Muscle layer of colon (tissue), 2 donors: ENCODE measurements at regions not wholly inside any gene's neighbourhood (a gene's known extent, or its start where the extent isn't known, plus 50 kb on each side); places are given as distances from the start of the nearest gene placed in this dataset.
"Not testable (repeated sequence)": the region's sequence is repeated elsewhere in the genome, so short reads cannot be mapped to it uniquely, and the experiment has no call there.

Experiments
- H3K27ac ChIP-seq: one replicate; pipeline ENCODE4 v1.7.0; 2013; ENCODE audit warnings: low read depth, mild to moderate bottlenecking, low read length, moderate library complexity
- H3K27me3 ChIP-seq, 2 donors: one replicate each; pipeline ENCODE4 v1.7.0; 2013; ENCODE audit warnings: low read length in 2 of 2, mild to moderate bottlenecking in 2 of 2; ENCODE audit not compliant: insufficient read depth in 2 of 2, control insufficient read depth in 1 of 2
- H3K36me3 ChIP-seq: one replicate; pipeline ENCODE4 v1.7.0; 2013; ENCODE audit warnings: mild to moderate bottlenecking, low read length; ENCODE audit not compliant: insufficient read depth
- H3K4me1 ChIP-seq: one replicate; pipeline ENCODE4 v1.7.0; 2013; ENCODE audit warnings: mild to moderate bottlenecking, low read length; ENCODE audit not compliant: insufficient read depth
- H3K4me3 ChIP-seq, 2 donors: one replicate each; pipeline ENCODE4 v1.7.0; 2013; ENCODE audit warnings: low read length in 2 of 2, low read depth in 1 of 2, mild to moderate bottlenecking in 1 of 2, moderate library complexity in 1 of 2
- H3K9ac ChIP-seq: one replicate; pipeline ENCODE4 v1.7.0; 2013; ENCODE audit warnings: low read length
- H3K9me3 ChIP-seq: one replicate; pipeline ENCODE4 v1.7.0; 2013; ENCODE audit warnings: mild to moderate bottlenecking, low read length
- donor health status: abdominal sarcoma.
- donor health status: Adenocarcinoma of cecum.

GRCh38 chr5:102154791-102155605 is 141.1 kb downstream of the SLCO4C1 start:
- H3K9ac ChIP-seq, H3K4me3 ChIP-seq, H3K4me1 ChIP-seq, H3K9me3 ChIP-seq, H3K27ac ChIP-seq, H3K36me3 ChIP-seq, H3K27me3 ChIP-seq: not testable (repeated sequence)

GRCh38 chr5:102154291-102154690 is 141.8 kb downstream of the SLCO4C1 start:
- Histone ChIP-seq H3K9me3 (no peaks in the 10 kb centered on the region), H3K27ac (no peak overlapping the region), H3K9ac (no peak overlapping the region), H3K36me3 (no peaks in the 10 kb centered on the region), H3K27me3 (no peaks in the 10 kb centered on the region), H3K4me3 (no peak overlapping the region), H3K4me1 (no peaks in the 10 kb centered on the region)

- Histone ChIP-seq H3K4me3 (no peak overlapping the region), H3K36me3 (no peaks in the 10 kb centered on the region), H3K9me3 (no peaks in the 10 kb centered on the region), H3K27ac (no peak overlapping the region), H3K4me1 (no peaks in the 10 kb centered on the region), H3K27me3 (no peaks in the 10 kb centered on the region), H3K9ac (no peak overlapping the region)
These were observed 142.9 kb downstream of the SLCO4C1 start for GRCh38 chr5:102153003-102153759.

GRCh38 chr5:102139029-102139428 is 157.1 kb downstream of the SLCO4C1 start:
- H3K9me3 ChIP-seq: no peaks in the 10 kb centered on the region
- H3K4me3 ChIP-seq: no peak overlapping the region
- H3K9ac ChIP-seq: no peak overlapping the region
- H3K27me3 ChIP-seq: no peaks in the 10 kb centered on the region
- no peak overlapping the region for H3K27ac ChIP-seq
- no peaks in the 10 kb centered on the region for H3K4me1 ChIP-seq
- no peaks in the 10 kb centered on the region for H3K36me3 ChIP-seq

GRCh38 chr5:102138243-102138653 is 157.8 kb downstream of the SLCO4C1 start:
- Histone ChIP-seq H3K27ac (no peak overlapping the region), H3K9me3 (no peaks in the 10 kb centered on the region), H3K4me1 (no peaks in the 10 kb centered on the region), H3K4me3 (no peak overlapping the region), H3K27me3 (no peaks in the 10 kb centered on the region), H3K9ac (no peak overlapping the region), H3K36me3 (no peaks in the 10 kb centered on the region)

- Histone ChIP-seq H3K9ac (no peak overlapping the region), H3K9me3 (no peaks in the 10 kb centered on the region), H3K27ac (no peak overlapping the region), H3K36me3 (no peaks in the 10 kb centered on the region), H3K4me3 (no peak overlapping the region), H3K27me3 (no peaks in the 10 kb centered on the region), H3K4me1 (no peaks in the 10 kb centered on the region)
These were observed 165.2 kb downstream of the SLCO4C1 start for GRCh38 chr5:102130890-102131289.

- Histone ChIP-seq H3K9me3 (no peaks in the 10 kb centered on the region), H3K9ac (no peak overlapping the region), H3K36me3 (no peaks in the 10 kb centered on the region), H3K4me3 (no peak overlapping the region), H3K27me3 (no peaks in the 10 kb centered on the region), H3K4me1 (no peaks in the 10 kb centered on the region), H3K27ac (no peak overlapping the region)
These were observed 165.7 kb downstream of the SLCO4C1 start for GRCh38 chr5:102130386-102130785.

GRCh38 chr5:102119252-102119651 is 176.8 kb downstream of the SLCO4C1 start:
- Histone ChIP-seq H3K4me1 (no peaks in the 10 kb centered on the region), H3K4me3 (no peak overlapping the region), H3K27ac (no peak overlapping the region), H3K9me3 (no peaks in the 10 kb centered on the region), H3K27me3 (no peaks in the 10 kb centered on the region), H3K9ac (no peak overlapping the region), H3K36me3 (no peaks in the 10 kb centered on the region)

GRCh38 chr5:102115736-102116135 is 180.3 kb downstream of the SLCO4C1 start:
- Histone ChIP-seq H3K27me3 (no peaks in the 10 kb centered on the region), H3K36me3 (no peaks in the 10 kb centered on the region), H3K4me3 (no peak overlapping the region)

GRCh38 chr5:102114525-102115069 is 181.5 kb downstream of the SLCO4C1 start:
- no peaks in the 10 kb centered on the region for H3K36me3 ChIP-seq
- H3K27me3 ChIP-seq: no peaks in the 10 kb centered on the region
- no peak overlapping the region for H3K4me3 ChIP-seq
- H3K4me1 ChIP-seq: no peaks in the 10 kb centered on the region
- H3K9me3 ChIP-seq: no peaks in the 10 kb centered on the region
- no peak overlapping the region for H3K27ac ChIP-seq
- H3K9ac ChIP-seq: no peak overlapping the region

More at GRCh38 chr5:102115736-102116135, 180.3 kb downstream of the SLCO4C1 start:
- Histone ChIP-seq H3K4me1 (no peaks in the 10 kb centered on the region), H3K9me3 (no peaks in the 10 kb centered on the region), H3K9ac (no peak overlapping the region), H3K27ac (no peak overlapping the region)

- Histone ChIP-seq H3K4me3 (no peak overlapping the region), H3K27me3 (no peaks in the 10 kb centered on the region), H3K4me1 (no peaks in the 10 kb centered on the region), H3K27ac (no peak overlapping the region), H3K36me3 (no peaks in the 10 kb centered on the region), H3K9me3 (no peaks in the 10 kb centered on the region), H3K9ac (no peak overlapping the region)
These were observed 188.2 kb downstream of the SLCO4C1 start for GRCh38 chr5:102107865-102108264.
